ENCODE measurements at regions not wholly inside any gene's neighbourhood (a gene's known extent, or its start where the extent isn't known, plus 50 kb on each side); places are given as distances from the start of the nearest gene placed in this dataset.

- no peak for TF ChIP-seq CTCF (IDR thresholded peaks at IDR 0.05)
- H3K9me3 ChIP-seq = peaks cover 7 to 9% of the 10 kb centered on the region in 2 donors
- no peaks in the 10 kb centered on the region for H3K27me3 ChIP-seq
Observed at GRCh38 chr3:66675366-66675765, 174.5 kb upstream of the LRIG1 start.

DNA sequence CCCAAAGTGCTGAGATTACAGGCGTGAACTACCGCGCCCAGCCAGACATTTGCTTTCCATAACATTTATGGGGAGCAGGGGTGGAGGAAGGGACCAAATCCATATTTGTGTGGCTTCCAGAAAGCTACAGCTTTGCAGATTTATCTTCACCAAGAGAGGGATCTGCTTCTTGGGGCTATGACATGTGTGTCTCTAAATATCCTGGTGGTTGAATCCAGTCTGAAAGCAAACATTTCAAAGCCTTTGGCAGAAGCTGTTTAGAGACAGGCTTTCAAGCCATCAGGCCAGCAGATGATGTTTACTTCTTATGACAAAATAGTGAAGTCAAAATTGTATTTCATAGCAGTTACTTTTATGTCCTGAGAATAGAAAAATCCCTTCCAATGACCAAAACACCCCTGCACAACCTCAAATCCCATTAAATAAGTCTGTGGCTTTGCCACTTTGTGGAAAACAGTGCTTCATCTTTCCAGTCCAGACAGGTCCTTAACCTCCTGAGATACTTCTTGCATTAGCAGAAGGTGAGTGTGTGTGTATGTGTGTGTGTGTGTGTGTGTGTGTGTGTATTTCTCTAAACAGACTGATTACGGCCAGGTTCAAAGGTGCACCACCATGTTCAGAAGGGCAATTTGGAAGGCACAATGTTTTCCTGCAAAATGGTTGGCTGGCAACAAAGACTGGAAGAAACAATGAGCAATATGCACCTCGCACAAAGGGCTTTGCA is 191.4 kb upstream of the LRIG1 start:
- no peaks in the 10 kb centered on the region for H3K27me3 ChIP-seq
- no peaks in the 10 kb centered on the region for H3K9me3 ChIP-seq
- no peak for TF ChIP-seq CTCF (IDR thresholded peaks at IDR 0.05)
- H3K36me3 ChIP-seq = no peaks in the 10 kb centered on the region
- no peak overlapping the region for H3K27ac ChIP-seq
- no peak for DNase-seq (ENCODE audit: low spot score)
- H3K4me3 ChIP-seq = no peak overlapping the region
- H3K4me1 ChIP-seq = peaks cover 0 to 8% of the 10 kb centered on the region in 2 donors

More at GRCh38 chr3:66675366-66675765, 174.5 kb upstream of the LRIG1 start:
- Histone ChIP-seq H3K27ac (no peak overlapping the region), H3K4me3 (no peak overlapping the region), H3K4me1 (no peaks in the 10 kb centered on the region), H3K36me3 (no peaks in the 10 kb centered on the region)
- no peak for DNase-seq (ENCODE audit: low spot score)

GRCh38 chr3:66692766-66693150 is 191.9 kb upstream of the LRIG1 start:
- TF ChIP-seq CTCF (IDR thresholded peaks at IDR 0.05) = no peak
- H3K9me3 ChIP-seq = no peaks in the 10 kb centered on the region
- DNase-seq (ENCODE audit: low spot score) = no peak

GRCh38 chr3:66693461-66694031 is 192.7 kb upstream of the LRIG1 start:
- H3K9me3 ChIP-seq = no peaks in the 10 kb centered on the region
- DNase-seq (ENCODE audit: low spot score) = no peak
- H3K4me1 ChIP-seq = peaks cover 0 to 8% of the 10 kb centered on the region in 2 donors
- no peak for TF ChIP-seq CTCF (IDR thresholded peaks at IDR 0.05)
- H3K27me3 ChIP-seq = no peaks in the 10 kb centered on the region
- no peak overlapping the region for H3K27ac ChIP-seq
- H3K36me3 ChIP-seq = no peaks in the 10 kb centered on the region
- no peak overlapping the region for H3K4me3 ChIP-seq

More at GRCh38 chr3:66692766-66693150, 191.9 kb upstream of the LRIG1 start:
- peaks cover 0 to 8% of the 10 kb centered on the region in 2 donors for H3K4me1 ChIP-seq
- no peaks in the 10 kb centered on the region for H3K36me3 ChIP-seq
- no peak overlapping the region for H3K4me3 ChIP-seq
- no peak overlapping the region for H3K27ac ChIP-seq
- H3K27me3 ChIP-seq = no peaks in the 10 kb centered on the region

DNA sequence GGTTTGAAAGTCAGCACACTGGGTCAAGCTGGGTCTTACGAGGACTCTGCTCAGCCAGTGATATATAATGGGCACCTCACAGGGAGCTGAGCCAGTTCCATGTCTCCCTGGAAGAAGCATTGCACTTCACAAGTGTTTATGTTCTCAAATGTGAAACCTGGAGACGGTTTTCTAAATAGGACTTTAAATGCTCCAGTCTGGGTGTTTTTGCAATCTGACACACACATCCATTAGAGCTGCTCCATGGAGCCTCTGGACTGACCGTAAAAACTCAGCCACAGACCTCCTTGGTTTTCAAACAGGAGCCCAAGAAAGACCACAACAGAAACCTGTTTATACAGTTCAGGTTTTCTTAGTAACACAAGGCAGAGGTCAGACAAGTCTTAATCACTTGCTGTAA is 201.3 kb upstream of the LRIG1 start:
- TF ChIP-seq CTCF (IDR thresholded peaks at IDR 0.05) = no peak
- Histone ChIP-seq H3K27ac (no peak overlapping the region), H3K36me3 (no peaks in the 10 kb centered on the region), H3K9me3 (no peaks in the 10 kb centered on the region), H3K4me3 (no peak overlapping the region), H3K27me3 (no peaks in the 10 kb centered on the region), H3K4me1 (no peaks in the 10 kb centered on the region)
- DNase-seq (ENCODE audit: low spot score) = no peak
